Liver (tissue), 3 donors: ENCODE measurements at regions not wholly inside any gene's neighbourhood (a gene's known extent, or its start where the extent isn't known, plus 50 kb on each side); places are given as distances from the start of the nearest gene placed in this dataset.

Source experiments
- ATF3 ChIP-seq: IDR thresholded peaks from 2 replicates; pipeline ENCODE4 v1.6.1; 2016; ENCODE audit warnings: antibody characterized with exemption
- GABPA ChIP-seq, 2 donors: IDR thresholded peaks in 1 of 2; conservative IDR thresholded peaks in 1 of 2; 2 replicates each; pipeline ENCODE4 v1.6.1; 2016; ENCODE audit warnings: antibody characterized with exemption in 2 of 2, mild to moderate bottlenecking in 1 of 2, moderate library complexity in 1 of 2
- MAX ChIP-seq: IDR thresholded peaks from 2 replicates; pipeline ENCODE4 v1.6.1; 2016; ENCODE audit warnings: antibody characterized with exemption
- RAD21 ChIP-seq, 2 donors: IDR thresholded peaks; 2 replicates each; pipeline ENCODE4 v1.6.1; 2016; ENCODE audit warnings: antibody characterized with exemption in 2 of 2, mild to moderate bottlenecking in 2 of 2
- SP1 ChIP-seq: IDR thresholded peaks from 2 replicates; pipeline ENCODE4 v1.6.1; 2018; ENCODE audit warnings: antibody characterized with exemption, mild to moderate bottlenecking
- YY1 ChIP-seq: IDR thresholded peaks from 2 replicates; pipeline ENCODE4 v1.6.1; 2016; ENCODE audit warnings: antibody characterized with exemption, mild to moderate bottlenecking
- TF ChIP-seq, protein P1 (sequence below): fragments of 150-350 bp; IDR thresholded peaks from 2 replicates; pipeline ENCODE4 v1.5.1; 2017; ENCODE audit warnings: improper control_type of control experiment, low read depth, low read length; ENCODE audit not compliant: missing input control
- TF ChIP-seq, protein P2 (sequence below): IDR thresholded peaks from 2 replicates; pipeline ENCODE4 v1.6.1; 2016; ENCODE audit warnings: antibody characterized with exemption
- donor health status: healthy.
- donor health status: healthy.

GRCh38 chr1:17948594-17948993, 159.0 kb upstream of the IGSF21 start:
- no peak for TF ChIP-seq RAD21 (IDR thresholded peaks at IDR 0.05)
- TF ChIP-seq, protein P1, sequence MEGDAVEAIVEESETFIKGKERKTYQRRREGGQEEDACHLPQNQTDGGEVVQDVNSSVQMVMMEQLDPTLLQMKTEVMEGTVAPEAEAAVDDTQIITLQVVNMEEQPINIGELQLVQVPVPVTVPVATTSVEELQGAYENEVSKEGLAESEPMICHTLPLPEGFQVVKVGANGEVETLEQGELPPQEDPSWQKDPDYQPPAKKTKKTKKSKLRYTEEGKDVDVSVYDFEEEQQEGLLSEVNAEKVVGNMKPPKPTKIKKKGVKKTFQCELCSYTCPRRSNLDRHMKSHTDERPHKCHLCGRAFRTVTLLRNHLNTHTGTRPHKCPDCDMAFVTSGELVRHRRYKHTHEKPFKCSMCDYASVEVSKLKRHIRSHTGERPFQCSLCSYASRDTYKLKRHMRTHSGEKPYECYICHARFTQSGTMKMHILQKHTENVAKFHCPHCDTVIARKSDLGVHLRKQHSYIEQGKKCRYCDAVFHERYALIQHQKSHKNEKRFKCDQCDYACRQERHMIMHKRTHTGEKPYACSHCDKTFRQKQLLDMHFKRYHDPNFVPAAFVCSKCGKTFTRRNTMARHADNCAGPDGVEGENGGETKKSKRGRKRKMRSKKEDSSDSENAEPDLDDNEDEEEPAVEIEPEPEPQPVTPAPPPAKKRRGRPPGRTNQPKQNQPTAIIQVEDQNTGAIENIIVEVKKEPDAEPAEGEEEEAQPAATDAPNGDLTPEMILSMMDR, result no peak
- TF ChIP-seq, protein P2, sequence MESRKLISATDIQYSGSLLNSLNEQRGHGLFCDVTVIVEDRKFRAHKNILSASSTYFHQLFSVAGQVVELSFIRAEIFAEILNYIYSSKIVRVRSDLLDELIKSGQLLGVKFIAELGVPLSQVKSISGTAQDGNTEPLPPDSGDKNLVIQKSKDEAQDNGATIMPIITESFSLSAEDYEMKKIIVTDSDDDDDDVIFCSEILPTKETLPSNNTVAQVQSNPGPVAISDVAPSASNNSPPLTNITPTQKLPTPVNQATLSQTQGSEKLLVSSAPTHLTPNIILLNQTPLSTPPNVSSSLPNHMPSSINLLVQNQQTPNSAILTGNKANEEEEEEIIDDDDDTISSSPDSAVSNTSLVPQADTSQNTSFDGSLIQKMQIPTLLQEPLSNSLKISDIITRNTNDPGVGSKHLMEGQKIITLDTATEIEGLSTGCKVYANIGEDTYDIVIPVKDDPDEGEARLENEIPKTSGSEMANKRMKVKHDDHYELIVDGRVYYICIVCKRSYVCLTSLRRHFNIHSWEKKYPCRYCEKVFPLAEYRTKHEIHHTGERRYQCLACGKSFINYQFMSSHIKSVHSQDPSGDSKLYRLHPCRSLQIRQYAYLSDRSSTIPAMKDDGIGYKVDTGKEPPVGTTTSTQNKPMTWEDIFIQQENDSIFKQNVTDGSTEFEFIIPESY, result no peak
- TF ChIP-seq YY1, result no peak
- TF ChIP-seq GABPA (IDR thresholded peaks at IDR 0.05 in 1 of 2, conservative IDR thresholded peaks at IDR 0.05 in 1 of 2), result no peak
- no peak for TF ChIP-seq MAX
- TF ChIP-seq ATF3, result no peak
- TF ChIP-seq SP1, result no peak
